PC-9 (cell line): ENCODE measurements at regions not wholly inside any gene's neighbourhood (a gene's known extent, or its start where the extent isn't known, plus 50 kb on each side); places are given as distances from the start of the nearest gene placed in this dataset.

Source experiments
- CTCF ChIP-seq: fragments of 200-600 bp; sonication (generic); conservative IDR thresholded peaks from 2 replicates; pipeline ENCODE4 v1.6.1; 2017; ENCODE audit warnings: mixed run types, antibody characterized with exemption, mild to moderate bottlenecking, moderate library complexity
- EZH2 ChIP-seq: fragments of 200-600 bp; sonication (generic); IDR thresholded peaks from 2 replicates; pipeline ENCODE4 v1.8.0; 2017; ENCODE audit warnings: antibody characterized with exemption, low read depth

DNA sequence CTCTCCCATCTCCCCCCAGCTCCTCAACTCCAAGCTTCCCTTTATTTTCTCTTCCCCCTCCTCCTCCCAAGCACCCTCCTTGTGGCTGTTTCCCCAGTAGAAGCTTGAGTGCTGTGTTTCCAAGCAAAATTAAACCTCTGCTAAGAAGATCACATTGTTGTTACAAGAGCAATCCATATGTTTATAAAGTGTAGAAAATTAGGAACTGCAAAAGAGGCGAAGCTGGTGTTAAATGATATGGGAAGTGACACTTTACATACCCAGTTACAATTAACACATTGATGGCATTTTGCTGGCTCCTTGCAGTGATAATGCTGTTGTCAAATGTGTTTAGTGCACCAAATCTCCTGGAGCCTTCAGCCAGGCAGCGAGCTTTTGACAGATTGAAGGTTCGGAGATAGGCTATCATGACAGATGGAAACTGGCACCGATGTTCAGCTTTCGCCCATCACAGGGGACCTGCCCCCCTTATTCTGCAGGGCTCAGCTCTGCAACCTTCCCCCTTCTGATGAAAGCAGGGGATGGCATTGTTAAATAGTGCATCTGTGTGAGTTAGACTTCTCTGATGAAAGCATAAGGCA, 259.8 kb upstream of the ATP5MC3 start:
- TF ChIP-seq CTCF (no peak), EZH2 (no peak)
